ENCODE measurements at regions not wholly inside any gene's neighbourhood (a gene's known extent, or its start where the extent isn't known, plus 50 kb on each side); places are given as distances from the start of the nearest gene placed in this dataset.

GRCh38 chr21:43348170-43348766 lies 78.7 kb downstream of the SIK1 start:
- DNase-seq (ENCODE audit: low spot score) = no peak

GRCh38 chr21:43347461-43348169 lies 79.3 kb downstream of the SIK1 start:
- peak; percentile 50 for DNase-seq (ENCODE audit: low spot score)

- DNase-seq (ENCODE audit: low spot score) = no peak
These were observed 80.4 kb downstream of the SIK1 start for GRCh38 chr21:43346551-43346950.

- DNase-seq (ENCODE audit: low spot score) = peak; percentile 26
These were observed 81.1 kb downstream of the SIK1 start for GRCh38 chr21:43345746-43346409.

GRCh38 chr21:43345046-43345745 lies 81.7 kb downstream of the SIK1 start:
- no peak for DNase-seq (ENCODE audit: low spot score)

- DNase-seq (ENCODE audit: low spot score) = no peak
These were observed 82.7 kb downstream of the SIK1 start for GRCh38 chr21:43343992-43344886.

GRCh38 chr21:43343095-43343991 lies 83.6 kb downstream of the SIK1 start:
- no peak for DNase-seq (ENCODE audit: low spot score)

GRCh38 chr21:43342301-43342881 lies 84.5 kb downstream of the SIK1 start:
- no peak for DNase-seq (ENCODE audit: low spot score)

GRCh38 chr21:43341378-43342161 lies 85.4 kb downstream of the SIK1 start:
- DNase-seq (ENCODE audit: low spot score) = no peak

- peak; percentile 82 for DNase-seq (ENCODE audit: low spot score)
These were observed 86.2 kb downstream of the SIK1 start for GRCh38 chr21:43340491-43341377.

- DNase-seq (ENCODE audit: low spot score) = no peak
These were observed 87.3 kb downstream of the SIK1 start for GRCh38 chr21:43339668-43340067.

- no peak for DNase-seq (ENCODE audit: low spot score)
These were observed 88.0 kb downstream of the SIK1 start for GRCh38 chr21:43338951-43339350.

GRCh38 chr21:43337901-43338655 lies 88.9 kb downstream of the SIK1 start:
- no peak for DNase-seq (ENCODE audit: low spot score)

GRCh38 chr21:43335119-43335518 lies 91.8 kb downstream of the SIK1 start:
- no peak for DNase-seq (ENCODE audit: low spot score)

- DNase-seq (ENCODE audit: low spot score) = no peak
These were observed 92.5 kb downstream of the SIK1 start for GRCh38 chr21:43334214-43334958.

GRCh38 chr21:43333298-43334062 lies 93.5 kb downstream of the SIK1 start:
- peak; percentile 90 for DNase-seq (ENCODE audit: low spot score)
